SU-DHL-6 (cell line): ENCODE measurements at regions not wholly inside any gene's neighbourhood (a gene's known extent, or its start where the extent isn't known, plus 50 kb on each side); places are given as distances from the start of the nearest gene placed in this dataset.

ENCODE experiments used
- H2AFZ ChIP-seq: fragments of 200-600 bp; sonication (generic); 2 replicates; pipeline ENCODE4 v1.6.1; 2014; ENCODE audit warnings: low read depth, mild to moderate bottlenecking, moderate library complexity, mixed read lengths, antibody characterized with exemption, low read length; ENCODE audit not compliant: severe bottlenecking
- H3F3A ChIP-seq: fragments of 200-600 bp; shearing (Covaris generic); 2 replicates; pipeline ENCODE4 v1.6.0; 2016; ENCODE audit warnings: antibody characterized with exemption, mild to moderate bottlenecking; ENCODE audit not compliant: insufficient read depth
- H3K27ac ChIP-seq: fragments of 200-600 bp; sonication (generic); 2 replicates; pipeline ENCODE4 v1.5.1; 2016; ENCODE audit warnings: low read depth, mild to moderate bottlenecking, low read length, moderate library complexity, mixed read lengths
- H3K27me3 ChIP-seq: fragments of 200-600 bp; sonication (generic), shearing (Covaris generic); 2 replicates; pipeline ENCODE4 v1.6.0; 2014; ENCODE audit warnings: mild to moderate bottlenecking, low read length
- H3K36me3 ChIP-seq: fragments of 200-600 bp; sonication (generic); 2 replicates; pipeline ENCODE4 v1.6.1; 2014; ENCODE audit warnings: mild to moderate bottlenecking, low read length, mixed read lengths
- H3K4me2 ChIP-seq: fragments of 300-600, 200-600 bp; shearing (Covaris generic), sonication (generic); 2 replicates; pipeline ENCODE4 v1.6.0; 2014; ENCODE audit warnings: low read length, low read depth, mild to moderate bottlenecking; ENCODE audit not compliant: poor library complexity, severe bottlenecking
- H3K4me3 ChIP-seq: fragments of 200-600 bp; sonication (generic); 2 replicates; pipeline ENCODE4 v1.5.1; 2014; ENCODE audit warnings: antibody characterized with exemption, low read length, mild to moderate bottlenecking, mixed read lengths; ENCODE audit not compliant: insufficient read depth, poor library complexity, severe bottlenecking
- H3K79me2 ChIP-seq: fragments of 200-600 bp; sonication (generic); 2 replicates; pipeline ENCODE4 v1.6.1; 2014; ENCODE audit warnings: mild to moderate bottlenecking, low read length, moderate library complexity; ENCODE audit not compliant: insufficient read depth
- H3K9ac ChIP-seq: fragments of 200-600 bp; sonication (generic); 2 replicates; pipeline ENCODE4 v1.7.0; 2014; ENCODE audit warnings: mild to moderate bottlenecking, low read length
- H3K9me2 ChIP-seq: fragments of 200-600 bp; sonication (generic); replicated peaks from 2 replicates; pipeline ENCODE4 v1.6.1; 2014; ENCODE audit warnings: low read length; ENCODE audit not compliant: insufficient read depth
- H3K9me3 ChIP-seq: fragments of 200-600 bp; sonication (generic); 2 replicates; pipeline ENCODE4 v1.6.1; 2014; ENCODE audit warnings: low read length, mixed read lengths; ENCODE audit not compliant: insufficient read depth
- H4K20me1 ChIP-seq: fragments of 200-600 bp; sonication (generic); 2 replicates; pipeline ENCODE4 v1.6.1; 2014; ENCODE audit warnings: low read depth, mild to moderate bottlenecking, antibody characterized with exemption, low read length, moderate library complexity, mixed read lengths
- EZH2phosphoT487 ChIP-seq: fragments of 200-600 bp; sonication (generic), shearing (Covaris generic); conservative IDR thresholded peaks from 2 replicates; pipeline ENCODE4 v1.6.1; 2018; ENCODE audit warnings: mild to moderate bottlenecking, antibody characterized with exemption, low read length, moderate library complexity, mixed read lengths
- TF ChIP-seq, protein P1 (sequence below): fragments of 200-600 bp; sonication (generic); IDR thresholded peaks from one replicate; pipeline ENCODE4 v1.5.1; 2017; ENCODE audit warnings: antibody characterized with exemption, mild to moderate bottlenecking, low read length, moderate library complexity; ENCODE audit not compliant: insufficient read depth, poor library complexity, severe bottlenecking

DNA sequence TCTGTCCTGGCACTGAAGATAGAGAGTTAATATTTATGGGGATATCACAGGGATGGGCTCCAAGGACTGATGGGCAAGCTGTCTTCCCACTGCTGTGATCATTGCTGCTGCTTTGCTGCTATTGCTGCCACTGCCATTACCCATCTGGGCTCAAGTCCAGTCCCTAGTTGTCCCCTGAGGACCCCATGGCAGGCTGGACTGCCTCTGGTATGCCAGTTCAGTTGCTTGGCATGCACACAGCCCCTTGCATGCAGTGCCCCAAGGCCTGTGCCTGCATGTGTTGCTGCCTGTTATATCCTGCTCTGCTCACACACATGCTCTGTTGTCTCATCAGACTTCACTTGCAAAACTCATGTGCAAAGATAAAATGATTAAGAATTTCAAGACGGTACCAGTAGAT, 109.5 kb downstream of the ADRA2A start:
- H3K9ac ChIP-seq = no peak overlapping the region
- H2AFZ ChIP-seq = no peak overlapping the region
- H3K9me3 ChIP-seq = no peaks in the 10 kb centered on the region
- no peaks in the 10 kb centered on the region for H3F3A ChIP-seq
- no peak overlapping the region for H3K27ac ChIP-seq
- no peak overlapping the region for H3K4me3 ChIP-seq
- no peaks in the 10 kb centered on the region; the same call in 1 of the 2 replicates for H3K9me2 ChIP-seq
- H3K36me3 ChIP-seq = no peaks in the 10 kb centered on the region
- no peak for TF ChIP-seq EZH2phosphoT487
- TF ChIP-seq, protein P1, sequence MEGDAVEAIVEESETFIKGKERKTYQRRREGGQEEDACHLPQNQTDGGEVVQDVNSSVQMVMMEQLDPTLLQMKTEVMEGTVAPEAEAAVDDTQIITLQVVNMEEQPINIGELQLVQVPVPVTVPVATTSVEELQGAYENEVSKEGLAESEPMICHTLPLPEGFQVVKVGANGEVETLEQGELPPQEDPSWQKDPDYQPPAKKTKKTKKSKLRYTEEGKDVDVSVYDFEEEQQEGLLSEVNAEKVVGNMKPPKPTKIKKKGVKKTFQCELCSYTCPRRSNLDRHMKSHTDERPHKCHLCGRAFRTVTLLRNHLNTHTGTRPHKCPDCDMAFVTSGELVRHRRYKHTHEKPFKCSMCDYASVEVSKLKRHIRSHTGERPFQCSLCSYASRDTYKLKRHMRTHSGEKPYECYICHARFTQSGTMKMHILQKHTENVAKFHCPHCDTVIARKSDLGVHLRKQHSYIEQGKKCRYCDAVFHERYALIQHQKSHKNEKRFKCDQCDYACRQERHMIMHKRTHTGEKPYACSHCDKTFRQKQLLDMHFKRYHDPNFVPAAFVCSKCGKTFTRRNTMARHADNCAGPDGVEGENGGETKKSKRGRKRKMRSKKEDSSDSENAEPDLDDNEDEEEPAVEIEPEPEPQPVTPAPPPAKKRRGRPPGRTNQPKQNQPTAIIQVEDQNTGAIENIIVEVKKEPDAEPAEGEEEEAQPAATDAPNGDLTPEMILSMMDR = no peak
- no peak overlapping the region for H3K4me2 ChIP-seq
- no peaks in the 10 kb centered on the region for H4K20me1 ChIP-seq
- no peaks in the 10 kb centered on the region for H3K27me3 ChIP-seq
- no peaks in the 10 kb centered on the region for H3K79me2 ChIP-seq

GRCh38 chr10:111187096-111187495, 110.3 kb downstream of the ADRA2A start:
- no peaks in the 10 kb centered on the region for H3K36me3 ChIP-seq

GRCh38 chr10:111199587-111199986, 122.8 kb downstream of the ADRA2A start:
- Histone ChIP-seq H3K4me3 (no peak overlapping the region), H3K79me2 (no peaks in the 10 kb centered on the region), H3K27me3 (no peaks in the 10 kb centered on the region), H3F3A (no peaks in the 10 kb centered on the region), H4K20me1 (no peaks in the 10 kb centered on the region), H3K9me2 (no peaks in the 10 kb centered on the region), H3K27ac (no peak overlapping the region), H3K9ac (no peak overlapping the region), H3K36me3 (no peaks in the 10 kb centered on the region), H3K9me3 (no peaks in the 10 kb centered on the region), H3K4me2 (no peak overlapping the region), H2AFZ (no peak overlapping the region)
- no peak for TF ChIP-seq EZH2phosphoT487
- TF ChIP-seq, protein P1 = no peak

More at GRCh38 chr10:111187096-111187495, 110.3 kb downstream of the ADRA2A start:
- Histone ChIP-seq H3F3A (no peaks in the 10 kb centered on the region), H3K9me2 (no peaks in the 10 kb centered on the region; the same call in 1 of the 2 replicates), H4K20me1 (no peaks in the 10 kb centered on the region), H2AFZ (no peak overlapping the region), H3K9me3 (no peaks in the 10 kb centered on the region), H3K4me2 (no peak overlapping the region), H3K27me3 (no peaks in the 10 kb centered on the region), H3K4me3 (no peak overlapping the region), H3K9ac (no peak overlapping the region), H3K79me2 (no peaks in the 10 kb centered on the region), H3K27ac (no peak overlapping the region)
- TF ChIP-seq, protein P1 = no peak
- TF ChIP-seq EZH2phosphoT487 = no peak
